ENCODE measurements at regions not wholly inside any gene's neighbourhood (a gene's known extent, or its start where the extent isn't known, plus 50 kb on each side); places are given as distances from the start of the nearest gene placed in this dataset.

DNA sequence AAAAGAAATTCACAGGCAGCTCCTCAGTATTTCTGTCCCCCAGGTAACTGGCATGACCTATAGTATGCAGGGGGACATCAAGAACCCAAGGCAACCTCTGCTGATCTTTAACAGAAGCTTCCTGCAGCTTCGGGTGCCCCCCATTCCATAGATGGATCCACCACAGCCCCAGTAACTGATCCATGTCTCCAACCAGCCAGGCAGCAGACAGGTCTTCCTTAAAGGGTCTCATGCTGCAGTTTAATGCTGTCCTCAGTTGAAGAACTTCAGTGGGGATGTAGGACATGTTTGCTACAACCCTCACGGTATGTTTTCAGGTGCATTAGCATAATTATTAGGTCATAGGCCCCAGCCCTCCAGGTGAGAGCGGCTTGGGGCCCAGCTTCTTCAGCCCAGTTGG, 90.9 kb upstream of the OLIG2 start:
- TF ChIP-seq, protein P1, sequence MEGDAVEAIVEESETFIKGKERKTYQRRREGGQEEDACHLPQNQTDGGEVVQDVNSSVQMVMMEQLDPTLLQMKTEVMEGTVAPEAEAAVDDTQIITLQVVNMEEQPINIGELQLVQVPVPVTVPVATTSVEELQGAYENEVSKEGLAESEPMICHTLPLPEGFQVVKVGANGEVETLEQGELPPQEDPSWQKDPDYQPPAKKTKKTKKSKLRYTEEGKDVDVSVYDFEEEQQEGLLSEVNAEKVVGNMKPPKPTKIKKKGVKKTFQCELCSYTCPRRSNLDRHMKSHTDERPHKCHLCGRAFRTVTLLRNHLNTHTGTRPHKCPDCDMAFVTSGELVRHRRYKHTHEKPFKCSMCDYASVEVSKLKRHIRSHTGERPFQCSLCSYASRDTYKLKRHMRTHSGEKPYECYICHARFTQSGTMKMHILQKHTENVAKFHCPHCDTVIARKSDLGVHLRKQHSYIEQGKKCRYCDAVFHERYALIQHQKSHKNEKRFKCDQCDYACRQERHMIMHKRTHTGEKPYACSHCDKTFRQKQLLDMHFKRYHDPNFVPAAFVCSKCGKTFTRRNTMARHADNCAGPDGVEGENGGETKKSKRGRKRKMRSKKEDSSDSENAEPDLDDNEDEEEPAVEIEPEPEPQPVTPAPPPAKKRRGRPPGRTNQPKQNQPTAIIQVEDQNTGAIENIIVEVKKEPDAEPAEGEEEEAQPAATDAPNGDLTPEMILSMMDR (IDR thresholded peaks at IDR 0.05; ENCODE audit: low read depth, low read length, missing input control) = no peak
- TF ChIP-seq TAF1 (conservative IDR thresholded peaks at IDR 0.05) = no peak
